AG10803 (cell line): ENCODE measurements at regions not wholly inside any gene's neighbourhood (a gene's known extent, or its start where the extent isn't known, plus 50 kb on each side); places are given as distances from the start of the nearest gene placed in this dataset.

Source experiments
- DNase-seq: peaks from one replicate; pipeline ENCODE4 v3.0.0; 2010; ENCODE audit warnings: low read depth
- H3K4me3 ChIP-seq: 2 replicates; pipeline ENCODE4 v1.5.1; 2011; ENCODE audit warnings: mild to moderate bottlenecking, low read length, control low read depth
- TF ChIP-seq, protein P1 (sequence below): conservative IDR thresholded peaks from 2 replicates; pipeline ENCODE4 v1.5.1; 2011; ENCODE audit warnings: mild to moderate bottlenecking, low read length, control low read depth, inconsistent platforms

- no peak for DNase-seq
- TF ChIP-seq, protein P1, sequence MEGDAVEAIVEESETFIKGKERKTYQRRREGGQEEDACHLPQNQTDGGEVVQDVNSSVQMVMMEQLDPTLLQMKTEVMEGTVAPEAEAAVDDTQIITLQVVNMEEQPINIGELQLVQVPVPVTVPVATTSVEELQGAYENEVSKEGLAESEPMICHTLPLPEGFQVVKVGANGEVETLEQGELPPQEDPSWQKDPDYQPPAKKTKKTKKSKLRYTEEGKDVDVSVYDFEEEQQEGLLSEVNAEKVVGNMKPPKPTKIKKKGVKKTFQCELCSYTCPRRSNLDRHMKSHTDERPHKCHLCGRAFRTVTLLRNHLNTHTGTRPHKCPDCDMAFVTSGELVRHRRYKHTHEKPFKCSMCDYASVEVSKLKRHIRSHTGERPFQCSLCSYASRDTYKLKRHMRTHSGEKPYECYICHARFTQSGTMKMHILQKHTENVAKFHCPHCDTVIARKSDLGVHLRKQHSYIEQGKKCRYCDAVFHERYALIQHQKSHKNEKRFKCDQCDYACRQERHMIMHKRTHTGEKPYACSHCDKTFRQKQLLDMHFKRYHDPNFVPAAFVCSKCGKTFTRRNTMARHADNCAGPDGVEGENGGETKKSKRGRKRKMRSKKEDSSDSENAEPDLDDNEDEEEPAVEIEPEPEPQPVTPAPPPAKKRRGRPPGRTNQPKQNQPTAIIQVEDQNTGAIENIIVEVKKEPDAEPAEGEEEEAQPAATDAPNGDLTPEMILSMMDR: no peak
- H3K4me3 ChIP-seq: no peak overlapping the region
These were observed 56.3 kb upstream of the PSMA6 start for GRCh38 chr14:35235840-35236239.

DNA sequence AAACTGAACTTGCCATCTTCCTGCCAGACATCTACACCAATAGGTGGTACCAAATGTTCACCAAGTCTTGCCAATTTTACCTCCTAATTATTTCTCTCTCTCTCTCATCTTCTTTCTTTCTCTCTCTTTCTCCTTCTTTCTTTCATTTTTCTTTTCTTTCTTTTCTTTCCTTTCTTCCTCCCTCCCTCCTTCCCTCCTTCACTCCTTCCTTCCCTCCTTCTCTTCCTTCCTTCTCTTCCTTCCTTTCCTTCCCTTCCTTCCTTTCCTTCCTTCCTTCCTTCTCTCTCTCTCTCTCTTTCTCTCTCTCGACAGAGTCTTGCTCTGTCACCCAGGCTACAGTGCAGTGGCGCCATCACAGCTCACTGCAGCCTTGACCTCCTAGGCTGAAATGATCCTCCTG, 55.4 kb upstream of the PSMA6 start:
- no peak for DNase-seq
- H3K4me3 ChIP-seq: no peak overlapping the region
- TF ChIP-seq, protein P1: no peak

DNA sequence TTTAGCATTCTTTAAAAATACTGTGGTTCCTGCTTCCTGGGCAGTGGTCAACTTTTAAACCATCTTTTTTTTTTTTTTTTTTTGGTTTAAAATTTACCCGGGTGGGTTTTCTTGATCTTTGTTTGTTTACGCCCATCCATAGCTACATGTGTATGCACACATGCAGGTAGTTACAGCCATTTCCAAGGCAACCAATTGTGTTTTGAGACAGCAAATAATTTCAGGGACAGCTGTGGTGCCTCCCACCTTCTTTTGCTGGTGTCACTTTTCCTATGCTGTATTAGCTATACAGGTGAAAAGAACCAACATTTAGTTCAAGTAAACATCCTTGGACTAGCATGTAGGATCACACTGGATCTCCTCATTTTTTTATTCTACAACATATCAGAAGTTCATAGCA, 52.0 kb upstream of the PSMA6 start:
- TF ChIP-seq, protein P1: no peak
- no peak for DNase-seq
- no peak overlapping the region for H3K4me3 ChIP-seq
